Body of pancreas (tissue), 4 donors: ENCODE measurements at regions not wholly inside any gene's neighbourhood (a gene's known extent, or its start where the extent isn't known, plus 50 kb on each side); places are given as distances from the start of the nearest gene placed in this dataset.

Experiments
- POLR2A ChIP-seq, 3 donors: fragments of 450-650 bp; IDR thresholded peaks; one replicate each; pipeline ENCODE4 v1.6.1; 2016; ENCODE audit warnings: antibody characterized with exemption in 3 of 3, mild to moderate bottlenecking in 2 of 3
- TF ChIP-seq, protein P1 (sequence below), 7 experiments: fragments of 450-650 bp in 4 of 7; fragments of 200-600 bp in 3 of 7; sonication (generic) in 3 of 7; IDR thresholded peaks; one replicate each; pipeline ENCODE4 v1.5.1; 2016 to 2019; ENCODE audit warnings: antibody characterized with exemption in 7 of 7

DNA sequence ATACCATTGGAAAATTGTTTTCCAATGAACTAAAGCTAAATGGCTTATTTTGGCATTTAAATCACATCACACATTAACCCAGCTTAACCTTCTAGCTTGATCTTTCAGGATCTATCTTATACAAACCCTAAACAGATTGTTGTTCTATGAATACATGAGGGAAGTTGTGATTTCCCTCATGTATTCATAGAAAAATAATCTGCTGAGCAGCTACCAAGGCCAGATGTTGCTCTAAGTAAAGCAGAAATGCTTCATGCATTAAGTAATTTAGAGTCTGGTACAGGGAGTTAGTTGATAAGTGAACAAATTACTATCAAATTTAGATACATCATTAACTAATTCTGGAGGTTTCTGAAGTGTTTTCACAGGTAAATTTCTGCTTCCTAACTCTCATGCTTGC lies 204.6 kb upstream of the ANO3 start:
- no peak for TF ChIP-seq POLR2A (IDR thresholded peaks at IDR 0.05)
- TF ChIP-seq, protein P1, sequence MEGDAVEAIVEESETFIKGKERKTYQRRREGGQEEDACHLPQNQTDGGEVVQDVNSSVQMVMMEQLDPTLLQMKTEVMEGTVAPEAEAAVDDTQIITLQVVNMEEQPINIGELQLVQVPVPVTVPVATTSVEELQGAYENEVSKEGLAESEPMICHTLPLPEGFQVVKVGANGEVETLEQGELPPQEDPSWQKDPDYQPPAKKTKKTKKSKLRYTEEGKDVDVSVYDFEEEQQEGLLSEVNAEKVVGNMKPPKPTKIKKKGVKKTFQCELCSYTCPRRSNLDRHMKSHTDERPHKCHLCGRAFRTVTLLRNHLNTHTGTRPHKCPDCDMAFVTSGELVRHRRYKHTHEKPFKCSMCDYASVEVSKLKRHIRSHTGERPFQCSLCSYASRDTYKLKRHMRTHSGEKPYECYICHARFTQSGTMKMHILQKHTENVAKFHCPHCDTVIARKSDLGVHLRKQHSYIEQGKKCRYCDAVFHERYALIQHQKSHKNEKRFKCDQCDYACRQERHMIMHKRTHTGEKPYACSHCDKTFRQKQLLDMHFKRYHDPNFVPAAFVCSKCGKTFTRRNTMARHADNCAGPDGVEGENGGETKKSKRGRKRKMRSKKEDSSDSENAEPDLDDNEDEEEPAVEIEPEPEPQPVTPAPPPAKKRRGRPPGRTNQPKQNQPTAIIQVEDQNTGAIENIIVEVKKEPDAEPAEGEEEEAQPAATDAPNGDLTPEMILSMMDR (IDR thresholded peaks at IDR 0.05), result no peak
